H9 (cell line): ENCODE measurements at regions not wholly inside any gene's neighbourhood (a gene's known extent, or its start where the extent isn't known, plus 50 kb on each side); places are given as distances from the start of the nearest gene placed in this dataset.

Source experiments
- DNase-seq: peaks from one replicate; pipeline ENCODE4 v3.0.0-alpha.2; 2017
- H2AFZ ChIP-seq: one replicate; pipeline ENCODE4 v1.6.1; 2013; ENCODE audit warnings: mild to moderate bottlenecking, low read length, control low read depth, moderate library complexity
- H2AK5ac ChIP-seq: 2 replicates; pipeline ENCODE4 v1.6.1; 2013; ENCODE audit warnings: low read length, control low read depth, mixed read lengths; ENCODE audit not compliant: insufficient read length
- H2BK120ac ChIP-seq: one replicate; pipeline ENCODE4 v1.6.1; 2013; ENCODE audit warnings: low read depth, mild to moderate bottlenecking, low read length, control low read depth, inconsistent platforms; ENCODE audit not compliant: poor library complexity, severe bottlenecking
- H2BK12ac ChIP-seq: 2 replicates; pipeline ENCODE4 v1.6.1; 2013; ENCODE audit warnings: low read length, control low read depth, mixed read lengths, low read depth; ENCODE audit not compliant: insufficient read length
- H2BK15ac ChIP-seq: 2 replicates; pipeline ENCODE4 v1.6.1; 2013; ENCODE audit warnings: low read depth, low read length, control low read depth
- H2BK20ac ChIP-seq: one replicate; pipeline ENCODE4 v1.6.1; 2013; ENCODE audit warnings: low read depth, mild to moderate bottlenecking, low read length, control low read depth, inconsistent platforms; ENCODE audit not compliant: poor library complexity, severe bottlenecking
- H2BK5ac ChIP-seq: 2 replicates; pipeline ENCODE4 v1.6.1; 2013; ENCODE audit warnings: low read length, control low read depth, mixed read lengths; ENCODE audit not compliant: insufficient read length
- H3K14ac ChIP-seq: 2 replicates; pipeline ENCODE4 v1.6.1; 2013; ENCODE audit warnings: low read length, control low read depth; ENCODE audit not compliant: insufficient read depth
- H3K18ac ChIP-seq: 2 replicates; pipeline ENCODE4 v1.6.1; 2013; ENCODE audit warnings: low read depth, mild to moderate bottlenecking, mixed read lengths, low read length, control low read depth; ENCODE audit not compliant: insufficient read length
- H3K23ac ChIP-seq: 2 replicates; pipeline ENCODE4 v1.6.1; 2013; ENCODE audit warnings: low read length, control low read depth, mixed read lengths, low read depth; ENCODE audit not compliant: insufficient read length
- H3K23me2 ChIP-seq: 2 replicates; pipeline ENCODE4 v1.6.1; 2013; ENCODE audit warnings: low read depth, mild to moderate bottlenecking, mixed read lengths, low read length, control low read depth; ENCODE audit not compliant: insufficient read length, poor library complexity, severe bottlenecking
- H3K27ac ChIP-seq: 2 replicates; pipeline ENCODE4 v1.5.1; 2013; ENCODE audit warnings: low read length, control low read depth, mixed read lengths, low read depth; ENCODE audit not compliant: insufficient read length
- H3K27me3 ChIP-seq: 2 replicates; pipeline ENCODE4 v1.6.1; 2013; ENCODE audit warnings: low read length, control low read depth, inconsistent platforms; ENCODE audit not compliant: insufficient read depth
- H3K4ac ChIP-seq: 2 replicates; pipeline ENCODE4 v1.6.1; 2013; ENCODE audit warnings: low read depth, mild to moderate bottlenecking, control low read depth, inconsistent platforms, low read length, moderate library complexity
- H3K4me1 ChIP-seq: 2 replicates; pipeline ENCODE4 v1.6.1; 2013; ENCODE audit warnings: low read length, control low read depth, inconsistent platforms; ENCODE audit not compliant: insufficient read depth
- H3K4me2 ChIP-seq: 2 replicates; pipeline ENCODE4 v1.6.1; 2013; ENCODE audit warnings: low read length, control low read depth, mixed read lengths; ENCODE audit not compliant: insufficient read length, insufficient read depth
- H3K56ac ChIP-seq: 2 replicates; pipeline ENCODE4 v1.6.1; 2013; ENCODE audit warnings: low read depth, mild to moderate bottlenecking, mixed read lengths, low read length, control low read depth; ENCODE audit not compliant: insufficient read length
- H3K79me1 ChIP-seq: 2 replicates; pipeline ENCODE4 v1.6.1; 2013; ENCODE audit warnings: low read depth, mild to moderate bottlenecking, moderate library complexity, low read length, control low read depth, inconsistent platforms; ENCODE audit not compliant: insufficient read depth, poor library complexity, severe bottlenecking
- H3K79me2 ChIP-seq: 2 replicates; pipeline ENCODE4 v1.6.1; 2013; ENCODE audit warnings: low read length, control low read depth, inconsistent platforms; ENCODE audit not compliant: insufficient read depth
- H3K9ac ChIP-seq: 2 replicates; pipeline ENCODE4 v1.6.1; 2013; ENCODE audit warnings: low read length, control low read depth, mixed read lengths; ENCODE audit not compliant: insufficient read length; ENCODE audit errors: extremely low read depth
- H3K9me3 ChIP-seq: one replicate; pipeline ENCODE4 v1.6.1; 2013; ENCODE audit warnings: low read depth, low read length, inconsistent platforms; ENCODE audit not compliant: control insufficient read depth
- H3T11ph ChIP-seq: one replicate; pipeline ENCODE4 v1.6.1; 2013; ENCODE audit warnings: mild to moderate bottlenecking, low read length, control low read depth, inconsistent platforms
- H4K20me1 ChIP-seq: one replicate; pipeline ENCODE4 v1.6.1; 2013; ENCODE audit not compliant: control insufficient read depth, insufficient read length, insufficient read depth
- H4K5ac ChIP-seq: 2 replicates; pipeline ENCODE4 v1.6.1; 2013; ENCODE audit warnings: low read depth, mild to moderate bottlenecking, mixed read lengths, low read length, control low read depth; ENCODE audit not compliant: insufficient read length
- H4K8ac ChIP-seq: replicated peaks from 2 replicates; pipeline ENCODE4 v1.6.1; 2013; ENCODE audit warnings: low read length, control low read depth, mixed read lengths, low read depth; ENCODE audit not compliant: insufficient read length
- H4K91ac ChIP-seq: 2 replicates; pipeline ENCODE4 v1.6.1; 2013; ENCODE audit warnings: low read depth, mild to moderate bottlenecking, moderate library complexity, mixed read lengths, low read length, control low read depth; ENCODE audit not compliant: insufficient read length
- H3K27ac Mint-ChIP-seq, 3 experiments: 2 replicates in 2 of 3; 3 replicates in 1 of 3; pipeline ENCODE4 v1.8.0; 2020 to 2021; ENCODE audit warnings: mixed read lengths in 3 of 3, mild to moderate bottlenecking in 1 of 3, moderate library complexity in 1 of 3
- H3K27me3 Mint-ChIP-seq: 2 replicates; pipeline ENCODE4 v1.8.0; 2021; ENCODE audit warnings: low read depth, mild to moderate bottlenecking, moderate library complexity, mixed read lengths
- H3K36me3 Mint-ChIP-seq, 3 experiments: 2 replicates in 2 of 3; 3 replicates in 1 of 3; pipeline ENCODE4 v1.8.0; 2020 to 2021; ENCODE audit warnings: low read depth in 3 of 3, mixed read lengths in 3 of 3; ENCODE audit not compliant: insufficient read depth in 1 of 3
- H3K4me1 Mint-ChIP-seq, 2 experiments: 2 replicates each; pipeline ENCODE4 v1.8.0; 2020; ENCODE audit warnings: mixed read lengths in 2 of 2
- H3K4me3 Mint-ChIP-seq, 2 experiments: 2 replicates in 1 of 2; 3 replicates in 1 of 2; pipeline ENCODE4 v1.8.0; 2020 to 2021; ENCODE audit warnings: mild to moderate bottlenecking in 2 of 2, mixed read lengths in 2 of 2, moderate library complexity in 1 of 2
- H3K9me3 Mint-ChIP-seq, 2 experiments: 2 replicates in 1 of 2; 3 replicates in 1 of 2; pipeline ENCODE4 v1.8.0; 2020; ENCODE audit warnings: mild to moderate bottlenecking in 2 of 2, mixed read lengths in 2 of 2, moderate library complexity in 1 of 2
- CTCF ChIP-seq: fragments of 200-600 bp; sonication (generic); conservative IDR thresholded peaks from 3 replicates; pipeline ENCODE4 v1.8.0; 2021; ENCODE audit warnings: antibody characterized with exemption, mild to moderate bottlenecking
- WGBS: extraction: QIAGEN DNeasy Blood & Tissue Kit; methylation state at CpG from one replicate; pipeline ENCODE4 v1.1.7; 2013; ENCODE audit warnings: missing lambda C conversion rate, low lambda C conversion rate, mixed read lengths; ENCODE audit not compliant: insufficient read length; ENCODE audit errors: extremely low coverage; 5-methylcytosine and 5-hydroxymethylcytosine counted together

- no peak for TF ChIP-seq CTCF
- Mint-ChIP-seq H3K4me3 (no peak overlapping the region), H3K36me3 (no peaks in the 10 kb centered on the region), H3K27ac (no peak overlapping the region), H3K9me3 (no peaks in the 10 kb centered on the region), H3K4me1 (no peaks in the 10 kb centered on the region), H3K27me3 (no peaks in the 10 kb centered on the region)
- Histone ChIP-seq H3K27ac (no peak overlapping the region), H3K4ac (no peak overlapping the region), H3K23me2 (no peaks in the 10 kb centered on the region), H2AFZ (no peak overlapping the region), H2AK5ac (no peak overlapping the region), H3K14ac (no peak overlapping the region), H3K79me1 (no peaks in the 10 kb centered on the region), H4K8ac (no peak overlapping the region), H3T11ph (no peak overlapping the region), H4K91ac (no peak overlapping the region), H2BK5ac (no peak overlapping the region), H3K23ac (no peak overlapping the region), H3K18ac (no peak overlapping the region), H3K4me1 (no peaks in the 10 kb centered on the region), H3K79me2 (no peaks in the 10 kb centered on the region), H4K20me1 (no peaks in the 10 kb centered on the region), H3K4me2 (no peak overlapping the region), H2BK120ac (no peak overlapping the region), H2BK15ac (no peak overlapping the region), H3K56ac (no peak overlapping the region), H3K27me3 (no peaks in the 10 kb centered on the region), H2BK20ac (no peak overlapping the region), H3K9ac (no peak overlapping the region), H4K5ac (no peak overlapping the region), H2BK12ac (no peak overlapping the region), H3K9me3 (no peaks in the 10 kb centered on the region)
- DNase-seq = no peak
- WGBS = no CpG with 5 or more reads among the region's 2 CpGs
These were observed 438.1 kb upstream of the ARPP21 start for GRCh38 chr3:35201211-35201610.
